Hepatocyte (in vitro differentiated cells): ENCODE measurements at regions not wholly inside any gene's neighbourhood (a gene's known extent, or its start where the extent isn't known, plus 50 kb on each side); places are given as distances from the start of the nearest gene placed in this dataset.

Experiments
- CTCF ChIP-seq: fragments of 200-600 bp; sonication (generic); IDR thresholded peaks from 2 replicates; pipeline ENCODE4 v1.5.1; 2016; ENCODE audit warnings: antibody characterized with exemption, mild to moderate bottlenecking; ENCODE audit not compliant: poor library complexity
- EZH2phosphoT487 ChIP-seq: fragments of 200-600 bp; sonication (generic); IDR thresholded peaks from one replicate; pipeline ENCODE4 v1.6.1; 2018; ENCODE audit warnings: antibody characterized with exemption, mild to moderate bottlenecking, low read depth, moderate library complexity; ENCODE audit not compliant: unreplicated experiment, severe bottlenecking

GRCh38 chr3:187798531-187799530 lies 53.6 kb upstream of the BCL6 start:
- TF ChIP-seq CTCF (no peak), EZH2phosphoT487 (no peak)
